Spleen (tissue), 7 donors: ENCODE measurements at regions not wholly inside any gene's neighbourhood (a gene's known extent, or its start where the extent isn't known, plus 50 kb on each side); places are given as distances from the start of the nearest gene placed in this dataset.

Experiments
- POLR2A ChIP-seq, 3 donors: fragments of 450-650 bp; IDR thresholded peaks; one replicate each; pipeline ENCODE4 v1.5.1; 2017; ENCODE audit warnings: antibody characterized with exemption in 3 of 3, mild to moderate bottlenecking in 1 of 3
- TF ChIP-seq, protein P1 (sequence below), 11 experiments: fragments of 200-600 bp in 7 of 11; fragments of 450-650 bp in 4 of 11; sonication (generic) in 4 of 11; IDR thresholded peaks in 8 of 11; conservative IDR thresholded peaks in 3 of 11; 1 replicate in 7 of 11; 2 replicates in 4 of 11; pipeline versions ENCODE4 v1.4.0 to v1.8.0; 2016 to 2021; ENCODE audit warnings: antibody characterized with exemption in 11 of 11, inconsistent platforms in 4 of 11, mild to moderate bottlenecking in 1 of 11
- donor health status: DM: no; HTN: no; CAD: no; lungs with moderate emphysema.
- donor health status: DM: no; HTN: no; CAD: no.
- donor health status: DM: no; HTN: no; CAD: no.

DNA sequence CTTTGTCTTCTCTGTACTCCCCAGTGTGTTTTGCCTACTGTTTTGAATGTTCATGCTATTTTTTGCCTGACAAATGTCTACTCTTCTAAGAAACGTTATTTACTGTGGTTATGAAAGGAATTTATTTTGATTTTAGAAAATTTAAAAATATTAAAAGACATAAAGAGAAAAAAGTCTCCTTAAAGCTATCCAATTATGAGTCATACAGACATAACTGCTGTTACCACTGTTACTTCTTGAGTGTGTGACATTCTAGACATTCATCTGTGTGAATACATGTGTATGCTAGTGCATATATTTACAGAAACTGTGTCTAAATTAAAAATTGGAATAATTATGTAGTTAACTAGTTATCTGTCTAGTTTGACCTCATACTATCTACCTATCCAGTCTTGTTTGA, 187.6 kb upstream of the SGCG start:
- TF ChIP-seq, protein P1, sequence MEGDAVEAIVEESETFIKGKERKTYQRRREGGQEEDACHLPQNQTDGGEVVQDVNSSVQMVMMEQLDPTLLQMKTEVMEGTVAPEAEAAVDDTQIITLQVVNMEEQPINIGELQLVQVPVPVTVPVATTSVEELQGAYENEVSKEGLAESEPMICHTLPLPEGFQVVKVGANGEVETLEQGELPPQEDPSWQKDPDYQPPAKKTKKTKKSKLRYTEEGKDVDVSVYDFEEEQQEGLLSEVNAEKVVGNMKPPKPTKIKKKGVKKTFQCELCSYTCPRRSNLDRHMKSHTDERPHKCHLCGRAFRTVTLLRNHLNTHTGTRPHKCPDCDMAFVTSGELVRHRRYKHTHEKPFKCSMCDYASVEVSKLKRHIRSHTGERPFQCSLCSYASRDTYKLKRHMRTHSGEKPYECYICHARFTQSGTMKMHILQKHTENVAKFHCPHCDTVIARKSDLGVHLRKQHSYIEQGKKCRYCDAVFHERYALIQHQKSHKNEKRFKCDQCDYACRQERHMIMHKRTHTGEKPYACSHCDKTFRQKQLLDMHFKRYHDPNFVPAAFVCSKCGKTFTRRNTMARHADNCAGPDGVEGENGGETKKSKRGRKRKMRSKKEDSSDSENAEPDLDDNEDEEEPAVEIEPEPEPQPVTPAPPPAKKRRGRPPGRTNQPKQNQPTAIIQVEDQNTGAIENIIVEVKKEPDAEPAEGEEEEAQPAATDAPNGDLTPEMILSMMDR (IDR thresholded peaks at IDR 0.05 in 8 of 11, conservative IDR thresholded peaks at IDR 0.05 in 3 of 11), result no peak
- TF ChIP-seq POLR2A (IDR thresholded peaks at IDR 0.05), result no peak
